H1 (cell line): ENCODE measurements at regions not wholly inside any gene's neighbourhood (a gene's known extent, or its start where the extent isn't known, plus 50 kb on each side); places are given as distances from the start of the nearest gene placed in this dataset.

ENCODE experiments used
- CBX5 ChIP-seq: fragments of 300-800, 300-1000 bp; sonication (generic); IDR thresholded peaks from 2 replicates; pipeline ENCODE4 v1.7.1; 2016; ENCODE audit warnings: antibody characterized with exemption, low read length, low read depth
- CBX8 ChIP-seq: fragments of 300-800, 300-1000 bp; sonication (generic); IDR thresholded peaks from 2 replicates; pipeline ENCODE4 v1.7.1; 2016; ENCODE audit warnings: low read depth, low read length, borderline replicate concordance
- CEBPB ChIP-seq: IDR thresholded peaks from 2 replicates; pipeline ENCODE4 v1.6.1; 2012; ENCODE audit warnings: low read depth, low read length
- CREB1 ChIP-seq: IDR thresholded peaks from 2 replicates; pipeline ENCODE4 v1.6.1; 2012; ENCODE audit warnings: inconsistent platforms
- EGR1 ChIP-seq: IDR thresholded peaks from 2 replicates; pipeline ENCODE4 v1.6.1; 2011; ENCODE audit warnings: low read depth, low read length, borderline replicate concordance
- HDAC2 ChIP-seq, 2 experiments: fragments of 300-600 bp in 1 of 2; sonication (generic) in 1 of 2; IDR thresholded peaks; 2 replicates each; pipeline ENCODE4 v1.6.1; 2011 to 2012; ENCODE audit warnings: low read depth in 2 of 2, low read length in 2 of 2, mild to moderate bottlenecking in 2 of 2, moderate library complexity in 2 of 2, borderline replicate concordance in 1 of 2, inconsistent platforms in 1 of 2
- POLR2A ChIP-seq, 2 experiments: IDR thresholded peaks; 1 replicate in 1 of 2; 2 replicates in 1 of 2; pipeline ENCODE4 v1.6.1; 2011; ENCODE audit warnings: low read depth in 2 of 2, low read length in 2 of 2, mild to moderate bottlenecking in 2 of 2; ENCODE audit errors: control extremely low read depth in 1 of 2
- POU5F1 ChIP-seq: IDR thresholded peaks from 2 replicates; pipeline ENCODE4 v1.6.1; 2011; ENCODE audit warnings: low read depth, mild to moderate bottlenecking, low read length, moderate library complexity
- ZNF274 ChIP-seq: IDR thresholded peaks from 2 replicates; pipeline ENCODE4 v1.7.0; 2012; ENCODE audit warnings: low read length, borderline replicate concordance; ENCODE audit errors: extremely low read depth
- TF ChIP-seq, protein P1 (sequence below), 3 experiments: IDR thresholded peaks; 1 replicate in 2 of 3; 2 replicates in 1 of 3; pipeline versions ENCODE4 v1.5.1 to v1.6.1; 2011; ENCODE audit warnings: low read length in 3 of 3, mild to moderate bottlenecking in 3 of 3, inconsistent platforms in 2 of 3, low read depth in 1 of 3, moderate library complexity in 1 of 3; ENCODE audit not compliant: insufficient read depth in 1 of 3; ENCODE audit errors: control extremely low read depth in 1 of 3
- TF ChIP-seq, protein P2 (sequence below): IDR thresholded peaks from 2 replicates; pipeline ENCODE4 v1.6.1; 2011; ENCODE audit warnings: low read length, improper control_type of control experiment

DNA sequence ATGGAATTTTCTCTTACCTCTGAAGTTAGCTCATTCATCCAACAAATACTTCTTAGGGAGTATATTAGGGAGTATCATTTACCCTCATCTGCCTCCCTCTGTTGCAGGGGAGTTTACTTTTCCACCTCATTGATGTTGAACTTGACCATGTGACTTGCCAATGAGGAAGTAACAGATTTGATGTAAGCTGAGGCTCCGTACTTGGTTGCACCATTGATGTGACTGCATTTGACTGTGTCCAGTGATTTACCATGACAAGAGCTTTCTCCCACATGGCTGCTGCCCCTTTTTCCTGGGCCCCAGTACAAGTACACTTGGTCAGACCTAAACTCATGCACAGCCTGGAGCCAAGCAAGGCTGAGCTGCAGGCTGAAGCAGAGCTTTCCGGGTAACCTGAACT, 81.6 kb upstream of the HS3ST2 start:
- TF ChIP-seq CBX8 (no peak), EGR1 (no peak), ZNF274 (no peak), CEBPB (no peak), POLR2A (IDR thresholded peaks at IDR 0.05; ENCODE audit: control extremely low read depth in 1 of 2, low read depth in 2 of 2, low read length in 2 of 2) (no peak), CBX5 (no peak), POU5F1 (no peak), CREB1 (no peak), HDAC2 (IDR thresholded peaks at IDR 0.05; ENCODE audit: borderline replicate concordance in 1 of 2, low read depth in 2 of 2, low read length in 2 of 2) (no peak)
- TF ChIP-seq, protein P1, sequence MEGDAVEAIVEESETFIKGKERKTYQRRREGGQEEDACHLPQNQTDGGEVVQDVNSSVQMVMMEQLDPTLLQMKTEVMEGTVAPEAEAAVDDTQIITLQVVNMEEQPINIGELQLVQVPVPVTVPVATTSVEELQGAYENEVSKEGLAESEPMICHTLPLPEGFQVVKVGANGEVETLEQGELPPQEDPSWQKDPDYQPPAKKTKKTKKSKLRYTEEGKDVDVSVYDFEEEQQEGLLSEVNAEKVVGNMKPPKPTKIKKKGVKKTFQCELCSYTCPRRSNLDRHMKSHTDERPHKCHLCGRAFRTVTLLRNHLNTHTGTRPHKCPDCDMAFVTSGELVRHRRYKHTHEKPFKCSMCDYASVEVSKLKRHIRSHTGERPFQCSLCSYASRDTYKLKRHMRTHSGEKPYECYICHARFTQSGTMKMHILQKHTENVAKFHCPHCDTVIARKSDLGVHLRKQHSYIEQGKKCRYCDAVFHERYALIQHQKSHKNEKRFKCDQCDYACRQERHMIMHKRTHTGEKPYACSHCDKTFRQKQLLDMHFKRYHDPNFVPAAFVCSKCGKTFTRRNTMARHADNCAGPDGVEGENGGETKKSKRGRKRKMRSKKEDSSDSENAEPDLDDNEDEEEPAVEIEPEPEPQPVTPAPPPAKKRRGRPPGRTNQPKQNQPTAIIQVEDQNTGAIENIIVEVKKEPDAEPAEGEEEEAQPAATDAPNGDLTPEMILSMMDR (IDR thresholded peaks at IDR 0.05; ENCODE audit: control extremely low read depth in 1 of 3, insufficient read depth in 1 of 3, low read depth in 1 of 3, low read length in 3 of 3), result no peak
- TF ChIP-seq, protein P2, sequence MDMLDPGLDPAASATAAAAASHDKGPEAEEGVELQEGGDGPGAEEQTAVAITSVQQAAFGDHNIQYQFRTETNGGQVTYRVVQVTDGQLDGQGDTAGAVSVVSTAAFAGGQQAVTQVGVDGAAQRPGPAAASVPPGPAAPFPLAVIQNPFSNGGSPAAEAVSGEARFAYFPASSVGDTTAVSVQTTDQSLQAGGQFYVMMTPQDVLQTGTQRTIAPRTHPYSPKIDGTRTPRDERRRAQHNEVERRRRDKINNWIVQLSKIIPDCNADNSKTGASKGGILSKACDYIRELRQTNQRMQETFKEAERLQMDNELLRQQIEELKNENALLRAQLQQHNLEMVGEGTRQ, result no peak
